DND-41 (cell line): ENCODE measurements at regions not wholly inside any gene's neighbourhood (a gene's known extent, or its start where the extent isn't known, plus 50 kb on each side); places are given as distances from the start of the nearest gene placed in this dataset.

Experiments used
- ATAC-seq: fragments of 200-7000 bp; cut with Tn5 transposase; 3 replicates; pipeline ENCODE4 v1.9.1; 2021; ENCODE audit warnings: low read depth; ENCODE audit not compliant: insufficient read depth
- DNase-seq: peaks from one replicate; pipeline ENCODE4 v3.0.0-alpha.2; 2020
- H2AFZ ChIP-seq: 2 replicates; pipeline ENCODE4 v1.6.0; 2012; ENCODE audit warnings: low read depth, low read length
- H3K27ac ChIP-seq: 2 replicates; pipeline ENCODE4 v1.5.1; 2012; ENCODE audit warnings: low read length, inconsistent platforms
- H3K27me3 ChIP-seq: fragments of 200-600 bp; sonication (generic); 2 replicates; pipeline ENCODE4 v1.6.0; 2012; ENCODE audit warnings: low read length, mild to moderate bottlenecking, inconsistent platforms; ENCODE audit not compliant: insufficient read depth, poor library complexity
- H3K36me3 ChIP-seq: 2 replicates; pipeline ENCODE4 v1.5.1; 2012; ENCODE audit warnings: low read length, inconsistent platforms; ENCODE audit not compliant: insufficient read depth
- H3K4me1 ChIP-seq: 2 replicates; pipeline ENCODE4 v1.5.1; 2012; ENCODE audit warnings: mild to moderate bottlenecking, low read length; ENCODE audit not compliant: insufficient read depth
- H3K4me2 ChIP-seq: 2 replicates; pipeline ENCODE4 v1.6.0; 2012; ENCODE audit warnings: mild to moderate bottlenecking, moderate library complexity, low read length, inconsistent platforms; ENCODE audit not compliant: insufficient read depth
- H3K4me3 ChIP-seq, 2 experiments: fragments of 200-600 bp in 1 of 2; shearing (Covaris generic) in 1 of 2; 2 replicates each; pipeline ENCODE4 v1.5.1; 2012 to 2016; ENCODE audit warnings: inconsistent platforms in 2 of 2, low read length in 2 of 2, mild to moderate bottlenecking in 2 of 2, low read depth in 1 of 2, moderate library complexity in 1 of 2
- H3K79me2 ChIP-seq: 2 replicates; pipeline ENCODE4 v1.6.0; 2012; ENCODE audit warnings: low read length, inconsistent platforms; ENCODE audit not compliant: insufficient read depth
- H3K9ac ChIP-seq: 2 replicates; pipeline ENCODE4 v1.6.0; 2012; ENCODE audit warnings: low read depth, mild to moderate bottlenecking, inconsistent platforms, low read length, moderate library complexity
- H3K9me3 ChIP-seq: 2 replicates; pipeline ENCODE4 v1.5.1; 2012; ENCODE audit warnings: low read length, moderate library complexity, mild to moderate bottlenecking, inconsistent platforms; ENCODE audit not compliant: insufficient read depth, severe bottlenecking
- H4K20me1 ChIP-seq: 2 replicates; pipeline ENCODE4 v1.6.0; 2012; ENCODE audit warnings: low read length; ENCODE audit not compliant: insufficient read depth
- EZH2 ChIP-seq: IDR thresholded peaks from 3 replicates; pipeline ENCODE4 v1.6.1; 2012; ENCODE audit warnings: borderline replicate concordance, low read depth, mild to moderate bottlenecking, moderate library complexity, low read length, inconsistent platforms; ENCODE audit not compliant: severe bottlenecking
- TF ChIP-seq, protein P1 (sequence below): IDR thresholded peaks from 2 replicates; pipeline ENCODE4 v1.5.1; 2012; ENCODE audit warnings: borderline replicate concordance, low read length, moderate library complexity, mild to moderate bottlenecking; ENCODE audit not compliant: poor library complexity, severe bottlenecking; ENCODE audit errors: extremely low read depth

DNA sequence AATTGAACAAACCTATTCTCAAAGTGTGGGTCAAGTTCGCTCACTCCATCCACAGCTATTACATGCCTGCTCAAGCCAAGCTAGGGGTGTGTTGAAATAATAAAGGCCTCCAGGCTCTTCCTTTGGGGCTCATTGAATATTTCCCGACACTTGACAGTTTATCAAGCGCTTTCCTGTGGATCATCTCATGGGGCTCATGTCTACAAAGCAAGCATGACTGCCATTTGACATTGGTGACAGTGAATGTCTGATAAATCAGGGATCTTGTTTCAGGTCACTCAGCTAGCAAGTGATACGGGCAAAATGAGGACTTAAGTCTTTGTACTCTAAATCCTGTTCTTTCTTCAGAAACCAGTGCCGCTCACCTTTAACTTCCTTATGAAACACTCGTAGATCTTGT is 542.6 kb downstream of the TOX3 start:
- Histone ChIP-seq H4K20me1 (no peaks in the 10 kb centered on the region), H3K9ac (no peak overlapping the region), H2AFZ (no peak overlapping the region), H3K4me1 (no peaks in the 10 kb centered on the region), H3K9me3 (no peaks in the 10 kb centered on the region), H3K27me3 (no peaks in the 10 kb centered on the region), H3K36me3 (no peaks in the 10 kb centered on the region), H3K27ac (no peak overlapping the region), H3K4me2 (no peak overlapping the region), H3K4me3 (no peak overlapping the region), H3K79me2 (no peaks in the 10 kb centered on the region)
- DNase-seq (no peak), ATAC-seq (no peak)
- TF ChIP-seq EZH2 = no peak
- TF ChIP-seq, protein P1, sequence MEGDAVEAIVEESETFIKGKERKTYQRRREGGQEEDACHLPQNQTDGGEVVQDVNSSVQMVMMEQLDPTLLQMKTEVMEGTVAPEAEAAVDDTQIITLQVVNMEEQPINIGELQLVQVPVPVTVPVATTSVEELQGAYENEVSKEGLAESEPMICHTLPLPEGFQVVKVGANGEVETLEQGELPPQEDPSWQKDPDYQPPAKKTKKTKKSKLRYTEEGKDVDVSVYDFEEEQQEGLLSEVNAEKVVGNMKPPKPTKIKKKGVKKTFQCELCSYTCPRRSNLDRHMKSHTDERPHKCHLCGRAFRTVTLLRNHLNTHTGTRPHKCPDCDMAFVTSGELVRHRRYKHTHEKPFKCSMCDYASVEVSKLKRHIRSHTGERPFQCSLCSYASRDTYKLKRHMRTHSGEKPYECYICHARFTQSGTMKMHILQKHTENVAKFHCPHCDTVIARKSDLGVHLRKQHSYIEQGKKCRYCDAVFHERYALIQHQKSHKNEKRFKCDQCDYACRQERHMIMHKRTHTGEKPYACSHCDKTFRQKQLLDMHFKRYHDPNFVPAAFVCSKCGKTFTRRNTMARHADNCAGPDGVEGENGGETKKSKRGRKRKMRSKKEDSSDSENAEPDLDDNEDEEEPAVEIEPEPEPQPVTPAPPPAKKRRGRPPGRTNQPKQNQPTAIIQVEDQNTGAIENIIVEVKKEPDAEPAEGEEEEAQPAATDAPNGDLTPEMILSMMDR = no peak

DNA sequence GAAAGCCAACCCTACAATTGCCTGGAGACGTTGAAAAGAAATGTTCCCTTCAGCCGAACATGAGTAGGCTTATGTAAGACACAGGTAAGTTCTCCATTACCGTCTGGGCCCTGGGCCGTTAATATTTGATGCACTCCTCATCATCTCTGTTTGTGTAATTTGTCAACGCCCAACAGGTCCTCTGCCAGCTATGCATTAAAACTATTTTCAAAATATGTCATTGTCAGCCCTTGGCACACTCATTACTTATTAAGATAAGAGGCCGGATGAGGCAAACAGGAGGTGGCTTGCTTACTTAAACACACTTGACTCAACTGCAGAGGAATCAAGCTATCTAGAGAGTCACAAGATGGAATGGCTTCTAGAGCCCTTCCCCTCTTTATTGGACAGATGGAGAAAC is 544.9 kb downstream of the TOX3 start:
- Histone ChIP-seq H3K4me2 (no peak overlapping the region), H3K79me2 (no peaks in the 10 kb centered on the region), H3K9me3 (no peaks in the 10 kb centered on the region), H3K4me3 (no peak overlapping the region), H3K9ac (no peak overlapping the region), H3K27me3 (no peaks in the 10 kb centered on the region), H4K20me1 (no peaks in the 10 kb centered on the region), H2AFZ (no peak overlapping the region), H3K4me1 (no peaks in the 10 kb centered on the region), H3K36me3 (no peaks in the 10 kb centered on the region), H3K27ac (no peak overlapping the region)
- no peak for DNase-seq
- TF ChIP-seq EZH2 = no peak
- TF ChIP-seq, protein P1 = no peak
- no peak for ATAC-seq

DNA sequence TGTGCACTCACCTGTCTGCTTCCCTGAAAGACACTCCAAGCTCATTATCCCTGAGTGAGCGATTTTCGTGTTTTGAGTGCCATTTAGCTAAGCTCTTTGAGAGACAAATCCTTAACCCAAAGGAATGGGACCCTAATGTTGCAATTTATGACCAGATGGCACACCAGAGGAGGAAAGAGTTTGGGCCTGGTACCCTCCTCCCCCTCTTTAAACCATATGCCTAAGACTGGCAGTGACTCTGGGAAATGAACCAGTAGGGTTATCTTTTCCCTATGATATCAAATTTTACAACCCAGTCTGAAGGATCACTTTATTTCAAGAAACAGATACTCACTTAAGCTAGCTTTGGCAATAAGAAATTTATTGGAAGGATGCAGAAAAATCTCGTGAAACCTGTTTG is 550.4 kb downstream of the TOX3 start:
- no peaks in the 10 kb centered on the region for H3K79me2 ChIP-seq
- H3K9me3 ChIP-seq = no peaks in the 10 kb centered on the region
- H3K27ac ChIP-seq = no peak overlapping the region
- no peak overlapping the region for H3K9ac ChIP-seq
- TF ChIP-seq, protein P1 = no peak
- no peak for TF ChIP-seq EZH2
- no peak overlapping the region for H2AFZ ChIP-seq
- H3K27me3 ChIP-seq = no peaks in the 10 kb centered on the region
- H3K4me1 ChIP-seq = no peaks in the 10 kb centered on the region
- H3K4me2 ChIP-seq = no peak overlapping the region
- ATAC-seq (no peak), DNase-seq (no peak)
- H3K4me3 ChIP-seq = no peak overlapping the region
- no peaks in the 10 kb centered on the region for H4K20me1 ChIP-seq
- H3K36me3 ChIP-seq = no peaks in the 10 kb centered on the region

DNA sequence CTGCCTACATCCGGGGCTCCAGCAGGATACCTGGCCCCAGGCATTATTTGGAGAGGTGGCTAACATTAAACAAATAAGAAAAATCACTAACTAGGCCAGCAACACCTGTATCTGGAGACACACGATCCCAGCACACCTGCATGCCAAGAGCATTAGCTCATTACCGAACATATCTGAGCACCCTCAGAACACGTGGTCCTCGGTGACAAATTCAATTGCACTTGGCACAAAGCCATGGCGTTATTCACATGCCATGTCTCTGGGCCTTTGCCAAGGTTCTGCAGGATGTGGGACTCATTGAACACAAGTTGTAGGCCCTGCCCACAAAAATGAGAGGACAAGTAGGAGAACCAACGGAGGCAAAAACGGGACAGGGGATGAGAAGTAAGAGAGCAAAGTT is 552.3 kb downstream of the TOX3 start:
- ATAC-seq (no peak), DNase-seq (no peak)
- H3K9me3 ChIP-seq = no peaks in the 10 kb centered on the region
- H4K20me1 ChIP-seq = no peaks in the 10 kb centered on the region
- TF ChIP-seq, protein P1 = no peak
- TF ChIP-seq EZH2 = no peak
- no peaks in the 10 kb centered on the region for H3K27me3 ChIP-seq
- H3K9ac ChIP-seq = no peak overlapping the region
- H3K4me3 ChIP-seq = no peak overlapping the region
- H3K36me3 ChIP-seq = no peaks in the 10 kb centered on the region
- H2AFZ ChIP-seq = no peak overlapping the region
- H3K79me2 ChIP-seq = no peaks in the 10 kb centered on the region
- no peak overlapping the region for H3K4me2 ChIP-seq
- H3K4me1 ChIP-seq = no peaks in the 10 kb centered on the region
- H3K27ac ChIP-seq = no peak overlapping the region
